GM12878 (cell line): ENCODE measurements at regions not wholly inside any gene's neighbourhood (a gene's known extent, or its start where the extent isn't known, plus 50 kb on each side); places are given as distances from the start of the nearest gene placed in this dataset.

ENCODE experiments used
- ATAC-seq: fragments of 200-7000 bp; cut with Tn5 transposase; 3 replicates; pipeline ENCODE4 v1.9.1; 2020; ENCODE audit warnings: mild to moderate bottlenecking, moderate library complexity
- BruUV-seq: library from RNA; stranded (reverse); fragments of 400-500 nt; replicated peaks from 2 replicates; lab custom pipeline; 2021; lab: Mats Ljungman, UMichigan
- CTCF ChIA-PET: fragments of 300-600 bp; sonication (Branson Sonifier 250); formaldehyde crosslinking; extraction: SDS; loops from one replicate; lab custom pipeline; 2021; ENCODE audit warnings: inconsistent platforms; lab: Yijun Ruan, JAX
- POLR2A ChIA-PET: fragments of 350-600 bp; formaldehyde crosslinking; extraction: SDS; loops from one replicate; lab custom pipeline; 2021; ENCODE audit warnings: inconsistent platforms; lab: Charles Lee
- RAD21 ChIA-PET: fragments of 300-600 bp; sonication (Branson Sonifier 250); formaldehyde crosslinking; loops from one replicate; lab custom pipeline; 2023; ENCODE audit warnings: antibody characterized with exemption; ENCODE audit not compliant: unreplicated experiment; lab: Charles Lee
- SMC1A ChIA-PET: fragments of 300-600 bp; sonication (Branson Sonifier 250); formaldehyde crosslinking; loops from one replicate; lab custom pipeline; 2023; ENCODE audit not compliant: unreplicated experiment, uncharacterized antibody; lab: Charles Lee
- DNase-seq: peaks from one replicate; pipeline ENCODE4 v3.0.0-alpha.2; 2011; ENCODE audit warnings: low read depth, low spot score
- FAIRE-seq: peaks from 3 replicates; lab custom pipeline; 2011; peaks lifted over from hg19 to GRCh38; lab: Jason Lieb, UNC
- H2AFZ ChIP-seq: 2 replicates; pipeline ENCODE4 v1.6.0; 2011; ENCODE audit warnings: low read depth, low read length, control low read depth; ENCODE audit not compliant: control insufficient read depth
- H3K27ac ChIP-seq: 2 replicates; pipeline ENCODE4 v1.5.1; 2011; ENCODE audit warnings: control low read depth; ENCODE audit not compliant: control insufficient read depth, insufficient read depth
- H3K27me3 ChIP-seq, 2 experiments: replicated peaks in 1 of 2; 2 replicates each; pipeline versions ENCODE4 v1.6.0 to v1.6.1; 2011; ENCODE audit warnings: low read length in 1 of 2; ENCODE audit not compliant: control insufficient read depth in 2 of 2, insufficient read depth in 2 of 2
- H3K36me3 ChIP-seq, 2 experiments: 2 replicates each; pipeline ENCODE4 v1.5.1; 2011; ENCODE audit warnings: low read length in 1 of 2; ENCODE audit not compliant: control insufficient read depth in 2 of 2, insufficient read depth in 2 of 2
- H3K4me1 ChIP-seq: 2 replicates; pipeline ENCODE4 v1.6.1; 2011; ENCODE audit warnings: mild to moderate bottlenecking, low read length, moderate library complexity, mixed read lengths; ENCODE audit not compliant: control insufficient read depth, insufficient read depth
- H3K4me2 ChIP-seq: 2 replicates; pipeline ENCODE4 v1.6.0; 2011; ENCODE audit warnings: control low read depth; ENCODE audit not compliant: control insufficient read depth, insufficient read depth
- H3K4me3 ChIP-seq: fragments of 200-600 bp; sonication (generic); 2 replicates; pipeline ENCODE4 v1.5.1; 2016
- H3K79me2 ChIP-seq: 2 replicates; pipeline ENCODE4 v1.6.0; 2011; ENCODE audit warnings: low read length; ENCODE audit not compliant: control insufficient read depth, insufficient read depth
- H3K9ac ChIP-seq: 2 replicates; pipeline ENCODE4 v1.8.0; 2011; ENCODE audit warnings: low read length, control low read depth, mixed read lengths; ENCODE audit not compliant: control insufficient read depth, insufficient read depth
- H3K9me3 ChIP-seq: replicated peaks from 3 replicates; pipeline ENCODE4 v1.5.1; 2011; ENCODE audit warnings: mild to moderate bottlenecking, low read length; ENCODE audit not compliant: control insufficient read depth, insufficient read depth
- H4K20me1 ChIP-seq: 2 replicates; pipeline ENCODE4 v1.6.0; 2011; ENCODE audit not compliant: control insufficient read depth, insufficient read depth
- BMI1 ChIP-seq: fragments of 450-650 bp; IDR thresholded peaks from 2 replicates; pipeline ENCODE4 v1.6.1; 2016; ENCODE audit warnings: mild to moderate bottlenecking, moderate library complexity, borderline replicate concordance
- KDM1A ChIP-seq: fragments of 200-600 bp; sonication (generic); IDR thresholded peaks from 2 replicates; pipeline ENCODE4 v1.6.1; 2016; ENCODE audit warnings: borderline replicate concordance
- NFYB ChIP-seq: IDR thresholded peaks from 2 replicates; pipeline ENCODE4 v1.6.1; 2011; ENCODE audit warnings: low read depth, mild to moderate bottlenecking, low read length, improper control_type of control experiment, moderate library complexity; ENCODE audit not compliant: insufficient read depth
- SRF ChIP-seq, 2 experiments: IDR thresholded peaks; 2 replicates each; pipeline ENCODE4 v1.6.1; 2011; ENCODE audit warnings: low read depth in 2 of 2, low read length in 2 of 2, mild to moderate bottlenecking in 1 of 2, moderate library complexity in 1 of 2
- TARDBP ChIP-seq: IDR thresholded peaks from 2 replicates; pipeline ENCODE4 v1.6.1; 2016; ENCODE audit warnings: borderline replicate concordance
- WGBS: methylation state at CpG from one replicate; pipeline ENCODE4 v1.1.6; 2016; ENCODE audit warnings: low lambda C conversion rate; ENCODE audit not compliant: insufficient replicate concordance, insufficient coverage; ENCODE audit errors: missing lambda C conversion rate; 5-methylcytosine and 5-hydroxymethylcytosine counted together
- in situ Hi-C: fragments of 300-500 bp; cut with MboI; formaldehyde crosslinking; loops from 9 replicates; pipeline ENCODE4 v1.14.3; 2018; ENCODE audit warnings: mixed read lengths
- intact Hi-C: fragments of 100-400 bp; cut with micrococcal nuclease; formaldehyde crosslinking; loops from one replicate; pipeline ENCODE4 v1.14.2; 2022; ENCODE audit not compliant: unreplicated experiment
- TF ChIP-seq, protein P1 (sequence below): IDR thresholded peaks from 2 replicates; pipeline ENCODE4 v1.6.1; 2012; ENCODE audit warnings: mild to moderate bottlenecking, low read depth, low read length
- TF ChIP-seq, protein P2 (sequence below): fragments of 450-650 bp; IDR thresholded peaks from 2 replicates; pipeline ENCODE4 v1.6.1; 2018; ENCODE audit warnings: borderline replicate concordance, mild to moderate bottlenecking; ENCODE audit not compliant: partially characterized antibody
- TF ChIP-seq, protein P3 (sequence below): fragments of 450-650 bp; formaldehyde crosslinking; IDR thresholded peaks from 2 replicates; pipeline ENCODE4 v1.5.0; 2022; ENCODE audit warnings: mild to moderate bottlenecking, missing genetic modification characterization
- TF ChIP-seq, protein P4 (sequence below): fragments of 150-350 bp; IDR thresholded peaks from 2 replicates; pipeline ENCODE4 v1.6.1; 2016; ENCODE audit warnings: low read depth, low read length

DNA sequence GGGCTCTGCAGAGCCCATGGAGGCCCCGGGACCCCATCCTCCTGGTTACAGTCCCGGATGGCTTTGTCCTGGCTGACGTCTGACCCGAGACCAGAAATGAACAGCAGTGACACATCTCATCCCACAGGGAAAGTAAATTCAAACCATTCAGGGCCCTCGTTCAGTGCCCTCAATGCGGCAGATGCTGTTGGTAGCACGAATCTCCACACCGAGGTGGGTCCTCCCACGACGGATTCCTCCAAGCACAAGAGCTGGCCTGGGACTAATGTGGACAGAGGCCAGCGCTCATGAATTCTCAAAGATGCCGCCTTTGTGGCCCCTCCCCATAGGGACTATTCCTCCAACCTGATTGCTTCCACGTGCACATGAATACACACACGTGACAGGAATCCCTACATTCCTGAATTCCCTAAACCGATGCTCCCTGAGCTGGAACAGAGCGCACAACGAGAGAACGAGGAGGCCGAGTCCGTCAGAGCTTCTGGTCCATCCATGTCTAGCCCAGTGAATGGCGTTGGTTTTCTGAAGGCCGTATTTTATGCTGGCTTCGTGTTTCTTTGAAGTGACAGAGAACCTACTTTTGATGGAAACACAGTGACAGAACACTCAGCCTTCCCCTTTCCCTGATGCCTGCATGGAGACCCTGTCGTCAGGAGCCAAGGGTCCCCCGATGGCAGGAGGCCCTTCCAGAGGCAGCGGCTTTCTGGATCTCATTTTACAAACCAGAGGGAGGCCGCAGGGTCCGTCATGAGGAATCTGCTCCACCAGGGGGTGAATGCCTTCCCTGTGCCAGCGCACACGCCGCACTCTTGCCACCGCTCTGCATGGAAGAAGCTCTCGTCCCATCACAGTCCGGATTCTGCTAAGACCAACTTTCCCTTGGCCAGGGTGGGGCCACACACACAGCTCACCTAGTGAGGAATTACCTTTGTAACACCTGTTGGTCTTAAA, 64.3 kb upstream of the SNTG2 start:
- ATAC-seq = no peak
- 44% methylated on average over 34 of the region's 34 CpGs for WGBS
- ChIA-PET SMC1A (no interaction called here), POLR2A (no interaction called here), RAD21 (no interaction called here), CTCF (no interaction called here)
- H4K20me1 ChIP-seq = no peaks in the 10 kb centered on the region
- no peak for FAIRE-seq
- H2AFZ ChIP-seq = no peak overlapping the region
- no peak overlapping the region for H3K9ac ChIP-seq
- no peak for DNase-seq
- H3K36me3 ChIP-seq = no peaks in the 10 kb centered on the region
- H3K27ac ChIP-seq = no peak overlapping the region
- no TSS peak for BruUV-seq
- H3K4me2 ChIP-seq = no peak overlapping the region
- H3K27me3 ChIP-seq = no peaks in the 10 kb centered on the region
- no peaks in the 10 kb centered on the region for H3K79me2 ChIP-seq
- H3K4me3 ChIP-seq = no peak overlapping the region
- no peaks in the 10 kb centered on the region; the same call in 2 of the 3 replicates for H3K9me3 ChIP-seq
- intact Hi-C loops (no loop called here), in situ Hi-C loops (no loop called here)
- H3K4me1 ChIP-seq = peaks cover 4% of the 10 kb centered on the region; the same call in 1 of the 2 replicates
- TF ChIP-seq, protein P1, sequence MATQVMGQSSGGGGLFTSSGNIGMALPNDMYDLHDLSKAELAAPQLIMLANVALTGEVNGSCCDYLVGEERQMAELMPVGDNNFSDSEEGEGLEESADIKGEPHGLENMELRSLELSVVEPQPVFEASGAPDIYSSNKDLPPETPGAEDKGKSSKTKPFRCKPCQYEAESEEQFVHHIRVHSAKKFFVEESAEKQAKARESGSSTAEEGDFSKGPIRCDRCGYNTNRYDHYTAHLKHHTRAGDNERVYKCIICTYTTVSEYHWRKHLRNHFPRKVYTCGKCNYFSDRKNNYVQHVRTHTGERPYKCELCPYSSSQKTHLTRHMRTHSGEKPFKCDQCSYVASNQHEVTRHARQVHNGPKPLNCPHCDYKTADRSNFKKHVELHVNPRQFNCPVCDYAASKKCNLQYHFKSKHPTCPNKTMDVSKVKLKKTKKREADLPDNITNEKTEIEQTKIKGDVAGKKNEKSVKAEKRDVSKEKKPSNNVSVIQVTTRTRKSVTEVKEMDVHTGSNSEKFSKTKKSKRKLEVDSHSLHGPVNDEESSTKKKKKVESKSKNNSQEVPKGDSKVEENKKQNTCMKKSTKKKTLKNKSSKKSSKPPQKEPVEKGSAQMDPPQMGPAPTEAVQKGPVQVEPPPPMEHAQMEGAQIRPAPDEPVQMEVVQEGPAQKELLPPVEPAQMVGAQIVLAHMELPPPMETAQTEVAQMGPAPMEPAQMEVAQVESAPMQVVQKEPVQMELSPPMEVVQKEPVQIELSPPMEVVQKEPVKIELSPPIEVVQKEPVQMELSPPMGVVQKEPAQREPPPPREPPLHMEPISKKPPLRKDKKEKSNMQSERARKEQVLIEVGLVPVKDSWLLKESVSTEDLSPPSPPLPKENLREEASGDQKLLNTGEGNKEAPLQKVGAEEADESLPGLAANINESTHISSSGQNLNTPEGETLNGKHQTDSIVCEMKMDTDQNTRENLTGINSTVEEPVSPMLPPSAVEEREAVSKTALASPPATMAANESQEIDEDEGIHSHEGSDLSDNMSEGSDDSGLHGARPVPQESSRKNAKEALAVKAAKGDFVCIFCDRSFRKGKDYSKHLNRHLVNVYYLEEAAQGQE = no peak
- TF ChIP-seq, protein P2, sequence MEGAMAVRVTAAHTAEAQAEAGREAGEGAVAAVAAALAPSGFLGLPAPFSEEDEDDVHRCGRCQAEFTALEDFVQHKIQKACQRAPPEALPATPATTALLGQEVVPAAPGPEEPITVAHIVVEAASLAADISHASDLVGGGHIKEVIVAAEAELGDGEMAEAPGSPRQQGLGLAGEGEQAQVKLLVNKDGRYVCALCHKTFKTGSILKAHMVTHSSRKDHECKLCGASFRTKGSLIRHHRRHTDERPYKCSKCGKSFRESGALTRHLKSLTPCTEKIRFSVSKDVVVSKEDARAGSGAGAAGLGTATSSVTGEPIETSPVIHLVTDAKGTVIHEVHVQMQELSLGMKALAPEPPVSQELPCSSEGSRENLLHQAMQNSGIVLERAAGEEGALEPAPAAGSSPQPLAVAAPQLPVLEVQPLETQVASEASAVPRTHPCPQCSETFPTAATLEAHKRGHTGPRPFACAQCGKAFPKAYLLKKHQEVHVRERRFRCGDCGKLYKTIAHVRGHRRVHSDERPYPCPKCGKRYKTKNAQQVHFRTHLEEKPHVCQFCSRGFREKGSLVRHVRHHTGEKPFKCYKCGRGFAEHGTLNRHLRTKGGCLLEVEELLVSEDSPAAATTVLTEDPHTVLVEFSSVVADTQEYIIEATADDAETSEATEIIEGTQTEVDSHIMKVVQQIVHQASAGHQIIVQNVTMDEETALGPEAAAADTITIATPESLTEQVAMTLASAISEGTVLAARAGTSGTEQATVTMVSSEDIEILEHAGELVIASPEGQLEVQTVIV = no peak
- TF ChIP-seq BMI1 (no peak), KDM1A (no peak), NFYB (no peak), TARDBP (no peak), SRF (IDR thresholded peaks at IDR 0.05; ENCODE audit: low read depth in 2 of 2, low read length in 2 of 2) (no peak)
- TF ChIP-seq, protein P3, sequence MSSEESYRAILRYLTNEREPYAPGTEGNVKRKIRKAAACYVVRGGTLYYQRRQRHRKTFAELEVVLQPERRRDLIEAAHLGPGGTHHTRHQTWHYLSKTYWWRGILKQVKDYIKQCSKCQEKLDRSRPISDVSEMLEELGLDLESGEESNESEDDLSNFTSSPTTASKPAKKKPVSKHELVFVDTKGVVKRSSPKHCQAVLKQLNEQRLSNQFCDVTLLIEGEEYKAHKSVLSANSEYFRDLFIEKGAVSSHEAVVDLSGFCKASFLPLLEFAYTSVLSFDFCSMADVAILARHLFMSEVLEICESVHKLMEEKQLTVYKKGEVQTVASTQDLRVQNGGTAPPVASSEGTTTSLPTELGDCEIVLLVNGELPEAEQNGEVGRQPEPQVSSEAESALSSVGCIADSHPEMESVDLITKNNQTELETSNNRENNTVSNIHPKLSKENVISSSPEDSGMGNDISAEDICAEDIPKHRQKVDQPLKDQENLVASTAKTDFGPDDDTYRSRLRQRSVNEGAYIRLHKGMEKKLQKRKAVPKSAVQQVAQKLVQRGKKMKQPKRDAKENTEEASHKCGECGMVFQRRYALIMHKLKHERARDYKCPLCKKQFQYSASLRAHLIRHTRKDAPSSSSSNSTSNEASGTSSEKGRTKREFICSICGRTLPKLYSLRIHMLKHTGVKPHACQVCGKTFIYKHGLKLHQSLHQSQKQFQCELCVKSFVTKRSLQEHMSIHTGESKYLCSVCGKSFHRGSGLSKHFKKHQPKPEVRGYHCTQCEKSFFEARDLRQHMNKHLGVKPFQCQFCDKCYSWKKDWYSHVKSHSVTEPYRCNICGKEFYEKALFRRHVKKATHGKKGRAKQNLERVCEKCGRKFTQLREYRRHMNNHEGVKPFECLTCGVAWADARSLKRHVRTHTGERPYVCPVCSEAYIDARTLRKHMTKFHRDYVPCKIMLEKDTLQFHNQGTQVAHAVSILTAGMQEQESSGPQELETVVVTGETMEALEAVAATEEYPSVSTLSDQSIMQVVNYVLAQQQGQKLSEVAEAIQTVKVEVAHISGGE (CRISPR knock-in tag) = no peak
- TF ChIP-seq, protein P4, sequence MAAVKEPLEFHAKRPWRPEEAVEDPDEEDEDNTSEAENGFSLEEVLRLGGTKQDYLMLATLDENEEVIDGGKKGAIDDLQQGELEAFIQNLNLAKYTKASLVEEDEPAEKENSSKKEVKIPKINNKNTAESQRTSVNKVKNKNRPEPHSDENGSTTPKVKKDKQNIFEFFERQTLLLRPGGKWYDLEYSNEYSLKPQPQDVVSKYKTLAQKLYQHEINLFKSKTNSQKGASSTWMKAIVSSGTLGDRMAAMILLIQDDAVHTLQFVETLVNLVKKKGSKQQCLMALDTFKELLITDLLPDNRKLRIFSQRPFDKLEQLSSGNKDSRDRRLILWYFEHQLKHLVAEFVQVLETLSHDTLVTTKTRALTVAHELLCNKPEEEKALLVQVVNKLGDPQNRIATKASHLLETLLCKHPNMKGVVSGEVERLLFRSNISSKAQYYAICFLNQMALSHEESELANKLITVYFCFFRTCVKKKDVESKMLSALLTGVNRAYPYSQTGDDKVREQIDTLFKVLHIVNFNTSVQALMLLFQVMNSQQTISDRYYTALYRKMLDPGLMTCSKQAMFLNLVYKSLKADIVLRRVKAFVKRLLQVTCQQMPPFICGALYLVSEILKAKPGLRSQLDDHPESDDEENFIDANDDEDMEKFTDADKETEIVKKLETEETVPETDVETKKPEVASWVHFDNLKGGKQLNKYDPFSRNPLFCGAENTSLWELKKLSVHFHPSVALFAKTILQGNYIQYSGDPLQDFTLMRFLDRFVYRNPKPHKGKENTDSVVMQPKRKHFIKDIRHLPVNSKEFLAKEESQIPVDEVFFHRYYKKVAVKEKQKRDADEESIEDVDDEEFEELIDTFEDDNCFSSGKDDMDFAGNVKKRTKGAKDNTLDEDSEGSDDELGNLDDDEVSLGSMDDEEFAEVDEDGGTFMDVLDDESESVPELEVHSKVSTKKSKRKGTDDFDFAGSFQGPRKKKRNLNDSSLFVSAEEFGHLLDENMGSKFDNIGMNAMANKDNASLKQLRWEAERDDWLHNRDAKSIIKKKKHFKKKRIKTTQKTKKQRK = no peak
